ENCODE measurements at regions not wholly inside any gene's neighbourhood (a gene's known extent, or its start where the extent isn't known, plus 50 kb on each side); places are given as distances from the start of the nearest gene placed in this dataset.

GRCh38 chr2:223180463-223180862, 128.5 kb downstream of the KCNE4 start:
- H3K9me3 ChIP-seq (ENCODE audit: control insufficient read depth in 4 of 4, low read length in 3 of 4): no peaks in the 10 kb centered on the region
- 44% methylated on average over 2 of the region's 2 CpGs for WGBS
- TF ChIP-seq CTCF (IDR thresholded peaks at IDR 0.05; ENCODE audit: low read depth, low read length, missing input control) (no peak), RAD21 (IDR thresholded peaks at IDR 0.05) (no peak), YY1 (IDR thresholded peaks at IDR 0.05) (no peak), FOXA2 (IDR thresholded peaks at IDR 0.05) (no peak), SP1 (IDR thresholded peaks at IDR 0.05) (no peak), RXRA (IDR thresholded peaks at IDR 0.05) (no peak), JUND (IDR thresholded peaks at IDR 0.05) (no peak), REST (IDR thresholded peaks at IDR 0.05) (no peak)
- peaks cover 0 to 5% (median 1%) of the 10 kb centered on the region in 4 donors for H3K27me3 ChIP-seq (ENCODE audit: control insufficient read depth in 4 of 4, insufficient read depth in 4 of 4, low read length in 3 of 4)
- H3K4me3 ChIP-seq (ENCODE audit: low read depth in 1 of 3, low read length in 3 of 3): no peak overlapping the region
- no peaks in the 10 kb centered on the region for H3K36me3 ChIP-seq (ENCODE audit: control insufficient read depth in 4 of 4, insufficient read depth in 3 of 4, low read depth in 1 of 4, low read length in 3 of 4)
- H3K27ac ChIP-seq (ENCODE audit: low read depth in 1 of 2, low read length in 2 of 2): no peak overlapping the region
- H3K9ac ChIP-seq (ENCODE audit: low read depth in 1 of 2, low read length in 2 of 2): no peak overlapping the region
- no peak for DNase-seq (ENCODE audit: low spot score)
- H3K4me1 ChIP-seq (ENCODE audit: control insufficient read depth in 4 of 4, insufficient read depth in 4 of 4, low read length in 3 of 4): no peaks in the 10 kb centered on the region

DNA sequence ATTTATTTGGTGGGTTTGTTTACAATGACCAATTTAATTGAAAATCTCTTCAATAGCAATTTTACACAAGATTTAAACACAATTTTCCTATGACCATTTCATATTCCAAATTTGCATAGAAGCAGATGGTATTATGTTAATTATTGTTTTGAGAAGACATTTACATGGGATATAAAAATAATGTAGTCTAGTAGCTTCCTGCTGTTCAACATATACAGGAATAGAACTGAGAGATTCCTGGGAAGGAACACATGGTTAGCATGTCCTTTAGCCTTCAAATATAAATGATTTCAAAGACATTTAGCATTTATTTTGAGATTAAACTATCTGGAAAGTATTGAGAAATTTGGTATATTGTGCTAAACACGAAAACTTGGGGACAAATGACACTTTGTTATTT, 129.6 kb downstream of the KCNE4 start:
- Histone ChIP-seq H3K4me1 (ENCODE audit: control insufficient read depth in 4 of 4, insufficient read depth in 4 of 4, low read length in 3 of 4) (no peaks in the 10 kb centered on the region), H3K9ac (ENCODE audit: low read depth in 1 of 2, low read length in 2 of 2) (no peak overlapping the region), H3K36me3 (ENCODE audit: control insufficient read depth in 4 of 4, insufficient read depth in 3 of 4, low read depth in 1 of 4, low read length in 3 of 4) (no peaks in the 10 kb centered on the region), H3K4me3 (ENCODE audit: low read depth in 1 of 3, low read length in 3 of 3) (no peak overlapping the region), H3K9me3 (ENCODE audit: control insufficient read depth in 4 of 4, low read length in 3 of 4) (no peaks in the 10 kb centered on the region), H3K27ac (ENCODE audit: low read depth in 1 of 2, low read length in 2 of 2) (no peak overlapping the region), H3K27me3 (ENCODE audit: control insufficient read depth in 4 of 4, insufficient read depth in 4 of 4, low read length in 3 of 4) (peaks cover 0 to 3% (median 1%) of the 10 kb centered on the region in 4 donors)
- no peak for DNase-seq (ENCODE audit: low spot score)
- TF ChIP-seq SP1 (IDR thresholded peaks at IDR 0.05) (no peak), RXRA (IDR thresholded peaks at IDR 0.05) (no peak), FOXA1 (IDR thresholded peaks at IDR 0.05) (no peak), EGR1 (IDR thresholded peaks at IDR 0.05; ENCODE audit: low read depth in 2 of 2) (no peak), TAF1 (conservative IDR thresholded peaks at IDR 0.05) (no peak), JUND (IDR thresholded peaks at IDR 0.05) (no peak), HNF4A (conservative IDR thresholded peaks at IDR 0.05) (no peak), RAD21 (IDR thresholded peaks at IDR 0.05) (no peak), CTCF (IDR thresholded peaks at IDR 0.05; ENCODE audit: low read depth, low read length, missing input control) (no peak), ZBTB33 (IDR thresholded peaks at IDR 0.05) (no peak), HNF4G (IDR thresholded peaks at IDR 0.05) (no peak), REST (IDR thresholded peaks at IDR 0.05) (no peak), NR2F2 (IDR thresholded peaks at IDR 0.05) (no peak), GABPA (IDR thresholded peaks at IDR 0.05 in 1 of 2, conservative IDR thresholded peaks at IDR 0.05 in 1 of 2) (no peak)
- TF ChIP-seq, protein P1, sequence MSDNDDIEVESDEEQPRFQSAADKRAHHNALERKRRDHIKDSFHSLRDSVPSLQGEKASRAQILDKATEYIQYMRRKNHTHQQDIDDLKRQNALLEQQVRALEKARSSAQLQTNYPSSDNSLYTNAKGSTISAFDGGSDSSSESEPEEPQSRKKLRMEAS (IDR thresholded peaks at IDR 0.05): no peak
- TF ChIP-seq, protein P2, sequence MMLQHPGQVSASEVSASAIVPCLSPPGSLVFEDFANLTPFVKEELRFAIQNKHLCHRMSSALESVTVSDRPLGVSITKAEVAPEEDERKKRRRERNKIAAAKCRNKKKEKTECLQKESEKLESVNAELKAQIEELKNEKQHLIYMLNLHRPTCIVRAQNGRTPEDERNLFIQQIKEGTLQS (IDR thresholded peaks at IDR 0.05): no peak
- WGBS: 50% methylated on average over 1 of the region's 1 CpG

All from liver (tissue), 8 donors.